ENCODE measurements at regions not wholly inside any gene's neighbourhood (a gene's known extent, or its start where the extent isn't known, plus 50 kb on each side); places are given as distances from the start of the nearest gene placed in this dataset.

- no peak for ATAC-seq
- H3K27ac Mint-ChIP-seq: no peak overlapping the region
Measured at GRCh38 chr6:76639941-76640340, 567.5 kb upstream of the IMPG1 start.

GRCh38 chr6:76634695-76635094 is 562.2 kb upstream of the IMPG1 start:
- H3K27ac Mint-ChIP-seq: no peak overlapping the region

More at GRCh38 chr6:76639941-76640340, 567.5 kb upstream of the IMPG1 start:
- Histone ChIP-seq H3K27me3 (ENCODE audit: control insufficient read depth, insufficient read depth, low read length) (no peaks in the 10 kb centered on the region), H3K27ac (ENCODE audit: low read length) (no peak overlapping the region), H3K4me1 (ENCODE audit: control insufficient read depth, insufficient read depth, low read length) (no peaks in the 10 kb centered on the region), H3K36me3 (ENCODE audit: control insufficient read depth, insufficient read depth, low read length) (no peaks in the 10 kb centered on the region), H3K9me3 (ENCODE audit: control insufficient read depth, insufficient read depth, low read length) (no peaks in the 10 kb centered on the region), H3K4me3 (ENCODE audit: low read length) (no peak overlapping the region)
- Mint-ChIP-seq H3K27me3 (ENCODE audit: low read depth in 2 of 2) (no peaks in the 10 kb centered on the region), H3K4me1 (no peaks in the 10 kb centered on the region), H3K9me3 (peaks cover 14 to 20% of the 10 kb centered on the region in 2 donors), H3K36me3 (no peaks in the 10 kb centered on the region), H3K4me3 (no peak overlapping the region)
- TF ChIP-seq CTCF (IDR thresholded peaks at IDR 0.05): no peak
- WGBS (ENCODE audit: insufficient coverage): 100% methylated on average over 1 of the region's 1 CpG
- no peak for DNase-seq
- intact Hi-C loops (cut with micrococcal nuclease): no loop called here

GRCh38 chr6:76633259-76633658 is 560.8 kb upstream of the IMPG1 start:
- intact Hi-C loops (cut with micrococcal nuclease): no loop called here
- Mint-ChIP-seq H3K9me3 (peaks cover 7 to 9% of the 10 kb centered on the region in 2 donors), H3K27ac (no peak overlapping the region), H3K27me3 (ENCODE audit: low read depth in 2 of 2) (no peaks in the 10 kb centered on the region), H3K36me3 (no peaks in the 10 kb centered on the region), H3K4me3 (no peak overlapping the region), H3K4me1 (no peaks in the 10 kb centered on the region)
- Histone ChIP-seq H3K4me1 (ENCODE audit: control insufficient read depth, insufficient read depth, low read length) (no peaks in the 10 kb centered on the region), H3K36me3 (ENCODE audit: control insufficient read depth, insufficient read depth, low read length) (no peaks in the 10 kb centered on the region), H3K4me3 (ENCODE audit: low read length) (no peak overlapping the region), H3K27ac (ENCODE audit: low read length) (no peak overlapping the region), H3K9me3 (ENCODE audit: control insufficient read depth, insufficient read depth, low read length) (peaks cover 18% of the 10 kb centered on the region), H3K27me3 (ENCODE audit: control insufficient read depth, insufficient read depth, low read length) (no peaks in the 10 kb centered on the region)
- 73% methylated on average over 5 of the region's 5 CpGs for WGBS (ENCODE audit: insufficient coverage)
- ATAC-seq (no peak), DNase-seq (no peak)
- TF ChIP-seq CTCF (IDR thresholded peaks at IDR 0.05): no peak

More at GRCh38 chr6:76634695-76635094, 562.2 kb upstream of the IMPG1 start:
- H3K27ac ChIP-seq (ENCODE audit: low read length): no peak overlapping the region
- intact Hi-C loops (cut with micrococcal nuclease): no loop called here
- no peaks in the 10 kb centered on the region for H3K4me1 ChIP-seq (ENCODE audit: control insufficient read depth, insufficient read depth, low read length)
- ATAC-seq (no peak), DNase-seq (no peak)
- peaks cover 9 to 13% of the 10 kb centered on the region in 2 donors for H3K9me3 Mint-ChIP-seq
- no peaks in the 10 kb centered on the region for H3K27me3 Mint-ChIP-seq (ENCODE audit: low read depth in 2 of 2)
- H3K4me1 Mint-ChIP-seq: no peaks in the 10 kb centered on the region
- H3K4me3 ChIP-seq (ENCODE audit: low read length): no peak overlapping the region
- no peak for TF ChIP-seq CTCF (IDR thresholded peaks at IDR 0.05)
- H3K9me3 ChIP-seq (ENCODE audit: control insufficient read depth, insufficient read depth, low read length): peaks cover 10% of the 10 kb centered on the region
- H3K36me3 Mint-ChIP-seq: no peaks in the 10 kb centered on the region
- no peaks in the 10 kb centered on the region for H3K27me3 ChIP-seq (ENCODE audit: control insufficient read depth, insufficient read depth, low read length)
- H3K4me3 Mint-ChIP-seq: no peak overlapping the region
- H3K36me3 ChIP-seq (ENCODE audit: control insufficient read depth, insufficient read depth, low read length): no peaks in the 10 kb centered on the region

GRCh38 chr6:76631622-76632021 is 559.2 kb upstream of the IMPG1 start:
- H3K27ac ChIP-seq (ENCODE audit: low read length): no peak overlapping the region
- DNase-seq (no peak), ATAC-seq (no peak)
- Mint-ChIP-seq H3K27me3 (ENCODE audit: low read depth in 2 of 2) (no peaks in the 10 kb centered on the region), H3K4me1 (no peaks in the 10 kb centered on the region), H3K9me3 (peaks cover 12 to 15% of the 10 kb centered on the region in 2 donors), H3K27ac (no peak overlapping the region), H3K36me3 (peaks cover 4% of the 10 kb centered on the region), H3K4me3 (no peak overlapping the region)
- no peaks in the 10 kb centered on the region for H3K27me3 ChIP-seq (ENCODE audit: control insufficient read depth, insufficient read depth, low read length)
- 90% methylated on average over 9 of the region's 9 CpGs for WGBS (ENCODE audit: insufficient coverage)
- H3K36me3 ChIP-seq (ENCODE audit: control insufficient read depth, insufficient read depth, low read length): no peaks in the 10 kb centered on the region
- peaks cover 19% of the 10 kb centered on the region for H3K9me3 ChIP-seq (ENCODE audit: control insufficient read depth, insufficient read depth, low read length)
- no peak for TF ChIP-seq CTCF (IDR thresholded peaks at IDR 0.05)
- intact Hi-C loops (cut with micrococcal nuclease): no loop called here
- no peaks in the 10 kb centered on the region for H3K4me1 ChIP-seq (ENCODE audit: control insufficient read depth, insufficient read depth, low read length)
- H3K4me3 ChIP-seq (ENCODE audit: low read length): no peak overlapping the region

Measured in natural killer cell (primary cell).